CD4-positive, alpha-beta T cell treated with Interleukin-21 for 1 hour (primary cell): ENCODE measurements at regions not wholly inside any gene's neighbourhood (a gene's known extent, or its start where the extent isn't known, plus 50 kb on each side); places are given as distances from the start of the nearest gene placed in this dataset.

ENCODE experiments used
- DNase-seq: peaks from one replicate; pipeline ENCODE4 v3.0.0-alpha.2; 2020

- DNase-seq = no peak
These were observed 206.0 kb upstream of the SUCLG2 start for GRCh38 chr3:67860429-67860828.

GRCh38 chr3:67858492-67858891 lies 204.1 kb upstream of the SUCLG2 start:
- DNase-seq = no peak

GRCh38 chr3:67856718-67857117 lies 202.3 kb upstream of the SUCLG2 start:
- no peak for DNase-seq

GRCh38 chr3:67854663-67855062 lies 200.3 kb upstream of the SUCLG2 start:
- no peak for DNase-seq

- no peak for DNase-seq
These were observed 199.1 kb upstream of the SUCLG2 start for GRCh38 chr3:67853520-67853919.

GRCh38 chr3:67848299-67848698 lies 193.9 kb upstream of the SUCLG2 start:
- DNase-seq = no peak

GRCh38 chr3:67846166-67846565 lies 191.8 kb upstream of the SUCLG2 start:
- DNase-seq = no peak

- no peak for DNase-seq
These were observed 178.4 kb upstream of the SUCLG2 start for GRCh38 chr3:67832817-67833216.

- no peak for DNase-seq
These were observed 176.8 kb upstream of the SUCLG2 start for GRCh38 chr3:67831262-67831661.

GRCh38 chr3:67828486-67829010 lies 174.1 kb upstream of the SUCLG2 start:
- no peak for DNase-seq

GRCh38 chr3:67821135-67821534 lies 166.7 kb upstream of the SUCLG2 start:
- no peak for DNase-seq

- DNase-seq = peak; percentile 10
These were observed 165.0 kb upstream of the SUCLG2 start for GRCh38 chr3:67819447-67819846.

- DNase-seq = no peak
These were observed 155.0 kb upstream of the SUCLG2 start for GRCh38 chr3:67809370-67809935.

GRCh38 chr3:67808906-67809305 lies 154.5 kb upstream of the SUCLG2 start:
- DNase-seq = no peak

GRCh38 chr3:67804578-67804977 lies 150.2 kb upstream of the SUCLG2 start:
- DNase-seq = no peak

GRCh38 chr3:67804089-67804488 lies 149.7 kb upstream of the SUCLG2 start:
- no peak for DNase-seq

- no peak for DNase-seq
These were observed 144.0 kb upstream of the SUCLG2 start for GRCh38 chr3:67798412-67798811.

GRCh38 chr3:67791620-67792019 lies 137.2 kb upstream of the SUCLG2 start:
- no peak for DNase-seq

GRCh38 chr3:67790043-67790442 lies 135.6 kb upstream of the SUCLG2 start:
- peak; percentile 70 for DNase-seq

- no peak for DNase-seq
These were observed 134.0 kb upstream of the SUCLG2 start for GRCh38 chr3:67788396-67788795.

- no peak for DNase-seq
These were observed 129.2 kb upstream of the SUCLG2 start for GRCh38 chr3:67783281-67784250.

- DNase-seq = no peak
These were observed 127.5 kb upstream of the SUCLG2 start for GRCh38 chr3:67781871-67782270.

- DNase-seq = no peak
These were observed 126.8 kb upstream of the SUCLG2 start for GRCh38 chr3:67781218-67781617.

- no peak for DNase-seq
These were observed 120.3 kb upstream of the SUCLG2 start for GRCh38 chr3:67774676-67775075.
